HG02623 (cell line): ENCODE measurements at regions not wholly inside any gene's neighbourhood (a gene's known extent, or its start where the extent isn't known, plus 50 kb on each side); places are given as distances from the start of the nearest gene placed in this dataset.

ENCODE experiments used
- ATAC-seq: cut with Tn5 transposase; IDR thresholded peaks from one replicate; pipeline ENCODE4 v1.9.1; 2021; ENCODE audit warnings: moderate library complexity; ENCODE audit not compliant: unreplicated experiment

DNA sequence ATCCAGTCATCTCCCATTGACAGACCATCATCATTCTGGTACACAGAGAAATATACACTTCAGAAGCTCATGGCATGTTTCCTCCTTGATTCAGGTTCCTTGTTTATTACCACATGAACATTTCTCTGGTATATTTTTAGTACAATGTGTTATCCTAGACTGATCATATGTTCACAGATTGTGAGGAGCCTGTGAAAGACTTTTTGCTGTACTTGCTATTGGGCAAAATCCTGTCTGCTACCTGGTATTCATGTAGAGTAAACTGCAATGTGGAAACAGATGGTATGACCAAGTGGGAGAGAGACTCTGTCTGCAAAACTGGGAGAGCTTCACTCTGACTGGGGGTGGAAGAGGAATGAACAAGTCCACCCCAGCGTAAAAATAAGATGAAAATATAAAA lies 657.2 kb downstream of the IRS1 start:
- ATAC-seq = no peak

DNA sequence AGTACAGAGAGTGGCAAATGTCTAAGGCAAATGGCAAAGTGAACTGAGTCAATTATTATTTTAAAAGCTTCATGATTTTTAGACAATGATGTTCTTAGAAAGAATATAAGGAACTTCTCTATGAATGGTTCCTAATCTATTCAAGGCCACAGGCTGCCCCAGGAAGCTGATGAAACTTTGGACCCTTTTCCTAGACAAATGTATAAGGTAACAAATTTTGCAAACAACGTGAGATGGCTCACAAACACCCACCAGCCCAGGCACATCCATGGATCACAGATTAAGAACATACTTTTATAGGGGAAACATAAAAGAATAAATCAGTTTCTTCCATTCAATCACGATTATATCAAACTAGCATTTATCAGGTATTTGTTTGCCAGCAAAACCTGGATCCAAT lies 659.0 kb downstream of the IRS1 start:
- no peak for ATAC-seq

DNA sequence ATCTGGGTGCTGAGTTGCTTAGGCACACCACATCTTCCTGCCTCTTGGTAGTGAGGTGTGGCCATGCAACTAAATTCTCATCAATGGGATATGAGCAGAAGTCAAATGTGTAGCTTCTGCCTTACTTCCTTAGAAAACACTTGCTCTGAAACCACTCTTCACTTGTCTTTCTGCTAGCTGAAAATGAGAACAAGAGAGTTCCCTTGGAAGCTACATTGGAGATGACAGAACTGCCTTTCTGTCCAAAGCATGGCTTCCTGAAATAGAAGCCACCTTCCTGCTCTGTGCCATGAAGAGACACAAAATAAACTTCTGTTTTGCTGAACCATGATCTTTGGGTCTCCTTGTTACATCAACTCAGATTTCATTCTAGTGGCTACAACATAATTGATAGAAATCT lies 659.9 kb downstream of the IRS1 start:
- no peak for ATAC-seq

DNA sequence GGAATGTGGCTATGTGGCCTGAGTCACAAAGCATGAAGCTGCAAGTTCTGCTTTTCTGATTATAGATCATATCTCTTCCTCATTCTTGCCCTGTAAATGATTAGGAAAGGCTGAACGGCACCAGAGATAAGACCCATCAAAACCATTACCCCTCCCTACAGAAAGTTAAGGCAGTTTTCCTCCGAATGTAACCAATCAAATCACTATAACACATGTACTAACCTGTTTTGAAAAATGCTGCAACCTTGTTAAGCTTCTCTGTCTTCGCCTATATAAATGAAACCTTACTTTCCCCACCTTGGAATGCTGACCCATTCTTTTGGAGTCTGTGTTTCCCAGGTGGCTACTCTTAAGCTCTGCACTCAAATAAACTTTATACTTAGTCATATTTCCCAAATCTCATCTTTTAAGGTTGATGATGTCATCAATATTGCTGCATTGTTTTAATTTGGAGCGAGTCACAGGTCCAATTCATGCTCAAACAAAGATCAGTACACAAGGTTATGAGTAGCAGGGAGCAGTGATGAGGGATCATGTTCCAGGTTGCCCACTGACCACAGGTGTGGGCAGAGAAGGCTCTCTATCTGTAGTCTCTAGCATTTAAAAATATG lies 662.3 kb downstream of the IRS1 start:
- ATAC-seq = no peak

DNA sequence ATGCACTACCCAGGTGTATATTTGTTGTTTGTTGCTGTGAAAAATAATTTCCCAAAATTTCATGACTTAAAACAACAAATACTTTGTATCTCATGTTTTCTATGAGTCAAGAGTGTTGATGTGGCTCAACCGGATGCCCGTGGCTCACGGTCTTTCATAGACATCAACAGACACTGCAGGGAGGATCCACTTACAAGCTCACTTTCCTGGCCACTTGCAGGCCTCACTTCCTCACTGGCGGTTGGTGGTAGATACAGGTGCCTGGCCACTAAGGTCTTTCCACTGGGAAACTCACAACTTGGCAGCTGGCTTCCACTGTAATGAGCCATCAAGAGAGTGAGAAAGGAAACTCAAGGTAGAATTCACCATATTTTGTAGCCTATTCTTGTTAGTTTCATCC lies 662.9 kb downstream of the IRS1 start:
- no peak for ATAC-seq

DNA sequence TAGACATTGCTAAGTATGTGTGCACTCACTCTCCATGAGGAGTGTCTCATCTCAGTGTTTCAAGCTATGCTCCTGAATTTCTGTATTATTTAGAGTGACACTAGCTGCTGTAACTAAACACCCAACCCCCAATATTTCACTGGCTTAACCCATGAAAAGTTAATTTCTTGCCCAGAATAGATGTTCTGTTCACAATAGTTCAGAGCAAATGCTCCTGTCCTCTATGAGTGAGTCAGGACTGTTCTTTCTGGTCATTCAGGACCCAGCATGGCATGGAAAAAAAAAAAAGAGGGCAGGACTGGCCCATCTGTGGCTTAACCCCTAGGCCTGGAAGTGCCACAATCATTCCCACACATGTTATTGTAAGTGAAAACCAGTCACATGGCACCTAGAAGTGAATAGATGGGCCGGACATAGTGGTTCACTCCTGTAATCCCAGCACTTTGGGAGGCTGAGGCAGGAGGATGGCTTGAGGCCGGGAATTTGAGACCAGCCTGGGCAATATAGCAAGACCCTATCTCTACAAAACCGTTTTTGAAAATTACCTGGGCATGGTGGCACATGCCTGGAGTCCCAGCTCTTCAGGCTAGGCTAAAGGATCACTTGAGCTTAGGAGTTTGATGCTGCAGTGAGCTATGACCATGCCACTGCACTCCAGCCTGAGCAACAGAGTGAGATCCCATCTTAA lies 663.6 kb downstream of the IRS1 start:
- ATAC-seq = no peak

DNA sequence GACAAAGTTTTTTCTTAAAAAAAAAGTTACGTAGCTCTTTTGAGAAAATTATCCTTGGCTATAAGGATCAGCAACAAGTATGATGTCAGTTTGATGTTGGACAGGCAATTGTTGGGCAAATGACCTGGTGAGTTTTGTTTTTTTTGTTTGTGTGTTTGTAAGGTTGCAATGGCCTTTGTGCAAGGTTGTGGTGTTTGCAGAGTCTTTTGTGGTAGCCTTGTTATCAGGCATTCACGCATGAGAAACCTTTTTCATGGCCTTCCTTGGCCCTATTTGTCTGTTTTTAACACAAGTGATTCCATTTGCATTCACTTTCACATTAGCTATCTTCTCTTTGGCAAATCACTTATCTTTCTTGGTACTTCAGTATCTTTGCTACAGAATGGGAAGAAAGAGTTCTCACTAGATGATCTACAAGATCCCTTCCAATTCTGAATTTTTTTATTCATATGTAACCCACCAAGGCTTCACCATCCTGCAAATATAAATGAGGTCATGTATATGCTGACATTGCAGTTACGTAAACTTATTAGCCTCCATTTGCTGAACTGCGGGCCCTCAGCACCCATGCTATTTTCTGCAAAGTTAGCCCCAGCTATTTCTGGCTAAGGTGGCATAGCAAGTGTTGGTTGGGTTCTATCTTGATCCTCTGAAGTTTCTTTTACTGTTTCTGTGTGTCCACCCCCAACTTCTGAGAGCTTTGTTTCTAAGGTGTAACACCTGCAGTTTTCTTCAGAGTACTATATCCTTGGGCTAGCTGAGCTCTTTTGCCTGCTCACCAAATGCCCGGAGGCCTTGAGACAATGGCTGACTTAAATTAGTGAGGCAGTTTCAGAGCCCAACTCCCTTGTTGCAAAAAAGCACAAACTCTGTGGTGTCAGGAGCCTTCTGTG lies 667.1 kb downstream of the IRS1 start:
- ATAC-seq = no peak

DNA sequence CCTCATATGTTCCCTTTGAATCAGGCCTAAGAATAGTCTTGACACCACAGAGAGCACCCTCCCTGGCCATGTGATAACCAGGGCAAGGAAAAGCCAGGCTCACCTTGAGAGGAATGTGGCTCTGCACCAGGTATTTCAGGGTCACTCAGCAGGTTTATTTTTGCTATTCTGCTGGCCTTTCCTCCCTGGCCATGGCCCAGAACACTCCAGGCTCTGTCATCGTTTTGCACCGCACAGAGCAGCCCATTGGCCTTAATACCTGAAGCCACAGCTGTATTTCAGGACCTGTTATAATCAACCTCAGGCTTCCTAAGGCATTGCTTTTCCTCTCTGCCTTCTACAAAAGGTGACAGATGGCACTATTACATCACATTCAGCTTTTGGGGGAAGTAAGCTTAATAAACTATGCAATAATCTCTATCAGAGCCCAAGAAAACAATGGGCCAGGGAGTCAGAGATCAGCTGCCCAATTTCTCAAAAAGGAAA lies 668.3 kb downstream of the IRS1 start:
- no peak for ATAC-seq

DNA sequence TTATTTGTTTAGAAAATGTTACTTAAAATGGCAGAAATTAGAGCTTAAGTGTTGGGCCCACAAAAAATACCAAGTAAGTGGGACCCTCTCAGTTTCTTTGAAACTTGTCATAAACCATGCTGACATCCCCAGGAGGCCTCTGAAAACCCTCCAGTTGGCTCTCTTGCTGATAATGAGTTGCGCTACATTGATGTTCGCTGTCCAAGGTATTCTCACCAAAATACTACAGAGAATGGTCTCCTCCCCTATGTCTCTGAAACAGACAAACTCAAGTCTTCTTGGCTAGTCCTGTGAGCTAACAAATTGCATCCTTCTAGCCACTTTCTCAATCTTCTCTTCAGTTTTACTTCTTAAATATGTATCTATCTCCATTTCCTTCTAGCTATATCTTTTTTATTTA lies 669.4 kb downstream of the IRS1 start:
- ATAC-seq = no peak

DNA sequence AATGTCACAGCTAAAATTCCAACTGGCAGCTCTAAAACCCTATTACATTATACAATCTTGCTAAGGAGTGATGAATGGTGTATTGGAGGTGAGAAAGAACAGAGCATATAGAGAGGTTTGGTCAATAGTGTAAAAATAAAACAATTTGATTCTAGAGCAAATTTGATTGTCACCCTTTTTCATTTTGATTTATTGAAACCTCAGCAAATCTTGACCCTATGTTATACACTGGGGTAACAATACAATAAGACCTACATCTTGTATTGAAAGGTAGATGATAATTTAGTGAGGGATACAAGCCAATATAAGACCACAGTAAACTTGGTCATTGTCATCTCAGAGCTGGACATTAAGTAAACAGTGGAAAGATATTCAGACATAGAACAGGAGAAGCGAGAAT lies 671.9 kb downstream of the IRS1 start:
- ATAC-seq = no peak

DNA sequence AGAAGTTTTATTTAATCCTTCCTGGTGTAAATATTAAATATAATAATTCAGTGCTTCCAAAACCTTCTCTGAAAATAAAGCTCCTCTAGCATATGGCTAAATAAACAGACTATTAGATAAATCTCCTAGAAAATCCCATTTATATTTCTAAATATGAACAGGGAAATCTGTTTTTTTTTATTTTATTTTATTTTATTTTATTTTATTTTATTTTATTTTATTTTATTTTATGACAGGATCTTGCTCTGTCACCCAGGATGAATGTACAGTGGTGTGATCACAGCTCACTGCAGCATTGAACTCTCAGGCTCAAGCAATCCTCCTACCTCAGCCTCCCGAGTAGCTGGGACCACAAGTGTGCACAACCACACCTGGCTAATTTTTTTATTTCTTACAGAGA lies 673.5 kb downstream of the IRS1 start:
- no peak for ATAC-seq

DNA sequence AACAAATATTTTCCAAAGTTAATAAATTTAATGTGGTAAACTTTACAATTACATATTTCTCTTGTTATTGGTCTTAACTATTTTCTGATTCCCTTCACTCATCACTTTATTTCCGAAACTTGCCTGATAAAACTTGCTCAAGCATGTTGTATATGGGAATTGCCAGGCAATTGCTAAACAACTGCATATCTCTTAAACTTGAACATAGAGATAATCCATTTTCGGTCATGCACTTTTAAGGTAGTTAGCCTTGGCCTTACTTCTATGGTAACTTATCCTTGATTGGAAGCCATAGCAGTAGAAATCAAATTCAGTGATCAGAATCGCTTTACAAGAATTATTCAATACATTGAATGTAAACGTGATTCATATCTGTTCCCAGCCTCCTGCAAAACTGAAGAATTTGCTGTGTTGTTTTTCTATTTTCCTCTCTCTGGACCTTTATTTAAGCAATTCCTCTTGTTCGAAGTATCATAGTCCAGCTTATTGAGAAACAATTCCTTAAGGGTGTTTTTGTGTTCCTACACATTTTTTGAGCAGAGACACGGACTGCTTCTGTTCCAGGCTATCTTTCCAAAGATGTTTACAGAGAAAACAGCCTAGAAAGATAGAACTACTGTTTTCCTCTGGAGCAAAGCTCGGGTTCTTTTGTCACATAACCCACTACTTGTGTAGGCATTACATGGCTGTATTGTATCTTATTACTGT lies 674.3 kb downstream of the IRS1 start:
- ATAC-seq = no peak

DNA sequence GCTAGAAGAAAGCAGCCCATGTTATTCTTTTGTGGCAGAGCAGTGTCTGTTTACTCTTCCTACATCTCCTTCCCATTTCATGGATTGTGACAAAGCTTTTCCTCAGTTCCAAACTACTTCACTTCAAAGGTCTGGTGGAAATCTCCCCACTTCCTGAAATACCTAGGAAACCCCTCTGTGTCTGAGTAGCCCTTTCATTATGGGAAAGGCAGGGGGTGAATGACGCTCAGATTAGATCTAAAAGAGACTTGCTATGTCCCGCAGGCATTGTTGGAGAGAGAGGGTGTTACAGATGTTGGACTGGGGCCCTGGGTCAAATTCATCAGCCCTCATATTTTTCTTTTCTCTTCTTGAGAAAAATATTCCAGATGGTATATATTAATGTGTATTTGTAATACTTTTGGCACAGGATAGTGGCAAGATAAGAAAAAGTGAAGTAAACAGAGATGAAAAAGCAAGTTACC lies 675.0 kb downstream of the IRS1 start:
- ATAC-seq = no peak

DNA sequence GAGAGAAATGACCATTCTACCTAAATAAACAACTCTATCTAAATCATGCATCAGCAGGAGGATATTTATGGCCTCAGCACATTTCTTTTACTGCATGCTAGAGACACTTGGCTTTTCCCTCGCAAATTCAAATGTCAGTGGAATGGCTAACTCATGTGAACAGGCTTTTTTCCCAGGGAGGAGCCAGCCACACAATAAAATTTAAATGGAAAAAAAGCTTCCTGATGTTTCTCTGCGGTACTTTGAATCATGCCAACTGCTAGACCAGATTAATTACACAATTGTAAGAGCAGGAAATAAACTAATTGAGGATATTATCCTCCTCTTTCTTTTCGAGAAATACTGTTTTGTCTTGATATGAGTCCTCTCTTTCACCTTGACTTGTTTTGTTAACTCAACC lies 676.3 kb downstream of the IRS1 start:
- no peak for ATAC-seq

DNA sequence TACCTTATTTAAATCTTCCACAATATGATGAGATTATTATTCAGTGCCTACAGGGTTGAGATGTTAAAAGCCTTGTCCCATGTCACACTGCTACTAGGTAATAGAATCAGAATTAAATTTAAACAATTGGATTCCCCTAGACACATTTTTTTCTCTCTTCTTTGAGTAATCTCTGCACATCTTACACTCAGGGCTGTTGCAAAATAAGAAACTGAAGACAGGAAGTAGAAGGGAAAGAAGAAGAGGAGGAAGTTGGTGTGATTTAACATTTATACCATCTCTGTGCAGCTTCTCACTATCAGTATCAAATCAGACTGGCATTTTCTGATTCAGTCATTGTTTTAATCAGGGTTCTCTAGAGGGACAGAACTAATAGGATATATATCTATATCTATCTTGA lies 677.6 kb downstream of the IRS1 start:
- no peak for ATAC-seq

DNA sequence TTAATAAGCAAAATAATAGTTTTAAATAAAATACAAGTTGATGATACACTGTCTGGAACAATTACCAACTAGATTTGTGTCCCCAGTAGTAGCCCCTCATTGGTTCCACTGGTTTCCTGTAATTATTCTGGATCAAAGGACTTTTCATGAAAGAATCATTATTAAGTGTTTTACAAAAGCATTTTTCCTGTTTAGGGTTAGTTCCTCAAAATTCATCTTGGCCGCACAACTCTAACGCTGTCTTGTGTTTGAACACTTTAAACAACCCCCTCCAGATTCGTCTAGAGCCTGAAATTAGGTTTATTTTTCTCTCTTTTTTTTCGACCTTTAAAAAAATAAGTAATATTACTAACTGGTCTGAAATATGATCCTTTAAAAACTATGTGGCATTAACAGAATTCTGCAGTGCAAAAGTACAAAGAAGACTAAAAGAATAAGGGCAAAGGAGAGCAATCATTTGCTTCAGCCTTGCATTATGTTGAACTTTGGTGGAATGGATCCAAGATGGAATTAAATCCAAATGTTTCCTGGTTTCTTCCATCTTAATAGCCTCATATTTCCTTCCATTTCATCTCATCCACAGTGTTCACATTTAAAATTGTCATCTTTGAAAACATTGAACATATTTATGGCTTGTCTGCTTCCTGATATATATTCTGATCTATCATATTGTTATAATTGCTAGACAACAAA lies 678.4 kb downstream of the IRS1 start:
- no peak for ATAC-seq

DNA sequence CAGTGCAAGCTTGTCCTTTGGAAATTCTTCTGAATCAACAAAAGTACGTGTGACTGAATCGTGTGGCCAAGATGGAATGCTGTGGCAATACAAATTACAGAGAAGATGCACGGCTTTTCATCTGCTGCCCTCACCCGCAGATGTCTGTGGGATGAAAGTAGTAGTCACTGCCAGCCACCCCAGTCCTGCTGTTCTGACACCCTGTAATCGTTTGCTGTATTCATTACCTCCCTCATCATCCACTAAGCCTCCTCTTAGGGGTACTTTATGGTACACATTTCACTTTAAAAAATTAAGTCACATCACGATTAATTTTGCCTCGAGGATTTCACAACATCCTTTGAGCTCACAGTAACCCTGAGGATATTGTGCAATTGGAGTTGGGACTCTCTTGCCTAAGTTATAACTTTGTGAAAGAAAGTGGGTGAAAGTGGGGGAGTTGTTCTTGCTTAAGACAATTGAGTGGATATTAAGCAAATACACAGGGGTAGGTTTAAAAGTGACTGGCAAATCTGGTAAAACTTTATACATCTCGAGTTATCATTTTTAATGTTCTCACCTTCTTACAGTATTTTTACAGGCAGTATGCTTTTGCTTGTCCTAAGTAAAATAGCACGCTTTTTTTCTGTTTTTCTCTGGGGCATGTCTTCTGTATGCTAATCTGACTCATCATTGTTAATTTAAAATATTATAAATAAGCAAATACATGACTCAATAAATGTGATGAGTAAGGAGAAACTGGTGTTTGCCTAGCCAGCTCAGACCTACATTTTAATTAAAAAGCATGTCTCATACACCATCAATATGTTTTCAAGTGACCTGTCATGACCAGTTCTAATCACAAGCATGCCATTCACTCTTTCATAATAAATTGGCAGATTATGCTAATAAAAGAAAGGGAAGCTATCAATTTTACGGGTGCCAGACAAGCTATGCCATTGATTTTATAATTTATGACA lies 680.9 kb downstream of the IRS1 start:
- ATAC-seq = no peak

DNA sequence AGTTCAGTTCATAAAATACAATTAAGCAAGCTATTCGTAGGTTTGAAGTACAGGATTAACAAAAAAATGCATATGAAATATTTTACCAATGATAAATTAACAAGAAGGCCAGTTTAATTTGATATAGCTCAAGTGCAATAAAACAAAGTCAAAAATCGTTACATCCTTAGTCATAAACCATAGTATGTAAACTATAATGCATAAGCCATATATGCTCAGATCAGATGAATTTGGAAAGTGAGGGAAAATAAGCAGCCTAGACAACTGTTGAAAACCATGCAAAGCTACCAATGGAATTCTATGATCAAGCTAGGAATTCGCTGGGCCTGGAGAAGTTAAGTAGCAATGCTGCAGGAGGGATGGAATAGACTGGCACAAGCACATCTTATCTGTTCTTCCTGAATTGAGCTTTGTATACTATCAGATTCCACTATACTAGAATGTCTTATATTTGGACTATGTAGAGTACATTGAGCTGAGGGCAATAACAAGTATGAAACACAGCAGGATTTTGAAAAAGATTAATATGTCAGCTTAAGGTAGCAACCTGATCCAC lies 682.0 kb downstream of the IRS1 start:
- no peak for ATAC-seq

DNA sequence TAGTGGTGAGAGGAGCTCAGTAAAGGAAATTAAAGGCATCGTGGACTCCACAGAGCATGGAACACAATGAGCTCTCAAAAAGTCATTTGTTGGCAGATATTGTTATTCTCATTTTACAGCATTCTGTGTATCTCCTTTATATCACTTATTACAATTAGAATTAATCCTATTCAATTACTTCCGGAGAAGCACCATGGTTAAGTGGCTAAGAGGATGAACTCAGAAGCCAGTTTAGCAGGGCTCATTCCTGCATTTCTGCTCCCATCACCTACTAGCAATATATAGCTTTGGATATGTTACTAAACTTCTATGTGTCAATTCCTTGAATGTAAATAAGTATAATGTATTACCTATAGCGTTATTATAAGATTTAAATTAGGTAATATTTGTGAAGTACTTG lies 683.3 kb downstream of the IRS1 start:
- no peak for ATAC-seq
